PFSK-1 (cell line): ENCODE measurements at regions not wholly inside any gene's neighbourhood (a gene's known extent, or its start where the extent isn't known, plus 50 kb on each side); places are given as distances from the start of the nearest gene placed in this dataset.

ENCODE experiments used
- FOXP2 ChIP-seq: optimal IDR thresholded peaks from 2 replicates; pipeline ENCODE3; 2011; ENCODE audit warnings: borderline replicate concordance, control low read depth, inconsistent platforms; ENCODE audit not compliant: insufficient read depth; ENCODE audit errors: extremely low read length, extremely low read depth
- POLR2AphosphoS5 ChIP-seq: IDR thresholded peaks from 2 replicates; pipeline ENCODE4 v1.6.1; 2012; ENCODE audit warnings: low read depth, mild to moderate bottlenecking, control low read depth, low read length, moderate library complexity
- SIN3A ChIP-seq: IDR thresholded peaks from 2 replicates; pipeline ENCODE4 v1.6.1; 2012; ENCODE audit warnings: mild to moderate bottlenecking, low read length, moderate library complexity, borderline replicate concordance; ENCODE audit not compliant: insufficient read depth
- TAF1 ChIP-seq: IDR thresholded peaks from 2 replicates; pipeline ENCODE4 v1.6.1; 2012; ENCODE audit warnings: low read length, control low read depth, borderline replicate concordance; ENCODE audit not compliant: insufficient read depth
- TF ChIP-seq, protein P1 (sequence below), 2 experiments: IDR thresholded peaks; 2 replicates each; pipeline versions ENCODE4 v1.6.1 to v1.8.0; 2011 to 2012; ENCODE audit warnings: low read depth in 2 of 2, low read length in 2 of 2, control low read depth in 1 of 2, inconsistent platforms in 1 of 2, mild to moderate bottlenecking in 1 of 2, moderate library complexity in 1 of 2; ENCODE audit not compliant: insufficient read depth in 1 of 2

- no peak for TF ChIP-seq FOXP2
- no peak for TF ChIP-seq TAF1
- TF ChIP-seq, protein P1, sequence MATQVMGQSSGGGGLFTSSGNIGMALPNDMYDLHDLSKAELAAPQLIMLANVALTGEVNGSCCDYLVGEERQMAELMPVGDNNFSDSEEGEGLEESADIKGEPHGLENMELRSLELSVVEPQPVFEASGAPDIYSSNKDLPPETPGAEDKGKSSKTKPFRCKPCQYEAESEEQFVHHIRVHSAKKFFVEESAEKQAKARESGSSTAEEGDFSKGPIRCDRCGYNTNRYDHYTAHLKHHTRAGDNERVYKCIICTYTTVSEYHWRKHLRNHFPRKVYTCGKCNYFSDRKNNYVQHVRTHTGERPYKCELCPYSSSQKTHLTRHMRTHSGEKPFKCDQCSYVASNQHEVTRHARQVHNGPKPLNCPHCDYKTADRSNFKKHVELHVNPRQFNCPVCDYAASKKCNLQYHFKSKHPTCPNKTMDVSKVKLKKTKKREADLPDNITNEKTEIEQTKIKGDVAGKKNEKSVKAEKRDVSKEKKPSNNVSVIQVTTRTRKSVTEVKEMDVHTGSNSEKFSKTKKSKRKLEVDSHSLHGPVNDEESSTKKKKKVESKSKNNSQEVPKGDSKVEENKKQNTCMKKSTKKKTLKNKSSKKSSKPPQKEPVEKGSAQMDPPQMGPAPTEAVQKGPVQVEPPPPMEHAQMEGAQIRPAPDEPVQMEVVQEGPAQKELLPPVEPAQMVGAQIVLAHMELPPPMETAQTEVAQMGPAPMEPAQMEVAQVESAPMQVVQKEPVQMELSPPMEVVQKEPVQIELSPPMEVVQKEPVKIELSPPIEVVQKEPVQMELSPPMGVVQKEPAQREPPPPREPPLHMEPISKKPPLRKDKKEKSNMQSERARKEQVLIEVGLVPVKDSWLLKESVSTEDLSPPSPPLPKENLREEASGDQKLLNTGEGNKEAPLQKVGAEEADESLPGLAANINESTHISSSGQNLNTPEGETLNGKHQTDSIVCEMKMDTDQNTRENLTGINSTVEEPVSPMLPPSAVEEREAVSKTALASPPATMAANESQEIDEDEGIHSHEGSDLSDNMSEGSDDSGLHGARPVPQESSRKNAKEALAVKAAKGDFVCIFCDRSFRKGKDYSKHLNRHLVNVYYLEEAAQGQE (IDR thresholded peaks at IDR 0.05; ENCODE audit: insufficient read depth in 1 of 2, low read depth in 2 of 2, low read length in 2 of 2): no peak
- TF ChIP-seq POLR2AphosphoS5: no peak
- TF ChIP-seq SIN3A: no peak
These were observed 148.3 kb upstream of the MOCS2 start for GRCh38 chr5:53257806-53258373.

DNA sequence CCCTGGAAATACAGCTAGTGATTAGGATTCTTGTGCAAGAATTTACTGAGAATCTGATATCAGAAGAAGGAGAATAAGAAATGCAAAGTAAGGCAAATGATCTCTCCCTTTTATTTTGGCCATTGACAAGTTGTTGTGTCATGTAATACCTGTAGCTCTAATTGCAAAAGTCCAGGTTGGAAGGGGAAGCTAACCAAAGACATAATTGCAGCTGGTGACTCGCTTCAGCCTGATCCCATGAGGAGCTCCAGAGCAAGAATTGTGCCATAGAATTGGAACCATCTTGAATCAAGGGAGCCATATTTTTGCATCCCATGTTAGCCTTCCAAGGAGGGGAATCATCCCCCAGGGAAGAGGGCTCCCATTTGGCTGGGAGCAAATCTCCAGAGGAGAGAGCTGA, 149.6 kb upstream of the MOCS2 start:
- TF ChIP-seq, protein P1 (IDR thresholded peaks at IDR 0.05; ENCODE audit: insufficient read depth in 1 of 2, low read depth in 2 of 2, low read length in 2 of 2): no peak
- TF ChIP-seq TAF1: no peak
- no peak for TF ChIP-seq FOXP2
- TF ChIP-seq SIN3A: no peak
- TF ChIP-seq POLR2AphosphoS5: no peak

GRCh38 chr5:53260446-53260845, 150.9 kb upstream of the MOCS2 start:
- TF ChIP-seq FOXP2 (no peak), SIN3A (no peak), POLR2AphosphoS5 (no peak), TAF1 (no peak)
- TF ChIP-seq, protein P1 (IDR thresholded peaks at IDR 0.05; ENCODE audit: insufficient read depth in 1 of 2, low read depth in 2 of 2, low read length in 2 of 2): no peak

GRCh38 chr5:53261245-53261644, 151.7 kb upstream of the MOCS2 start:
- TF ChIP-seq TAF1: no peak
- TF ChIP-seq, protein P1 (IDR thresholded peaks at IDR 0.05; ENCODE audit: insufficient read depth in 1 of 2, low read depth in 2 of 2, low read length in 2 of 2): no peak
- TF ChIP-seq SIN3A: no peak
- TF ChIP-seq POLR2AphosphoS5: no peak
- no peak for TF ChIP-seq FOXP2
